ENCODE measurements at regions not wholly inside any gene's neighbourhood (a gene's known extent, or its start where the extent isn't known, plus 50 kb on each side); places are given as distances from the start of the nearest gene placed in this dataset.

DNA sequence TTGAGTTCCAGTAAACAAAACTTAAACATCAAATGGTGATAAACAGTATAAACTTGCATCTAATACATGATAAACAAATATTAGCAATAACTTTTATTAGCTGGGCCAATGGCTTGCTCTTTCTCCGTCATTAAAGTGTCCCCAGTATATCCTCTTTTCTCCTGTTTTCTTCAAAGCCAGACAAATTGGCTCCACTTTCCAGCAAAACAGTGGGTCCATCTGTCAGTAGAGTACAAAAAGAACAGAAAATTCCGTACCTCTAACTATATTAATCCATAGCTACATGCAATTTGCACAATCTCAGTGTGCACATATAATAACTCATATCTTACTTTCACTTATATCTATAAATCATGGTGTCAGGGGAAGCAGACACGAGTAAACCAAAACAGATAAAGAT is 678.0 kb upstream of the SPRY2 start:
- TF ChIP-seq, protein P1, sequence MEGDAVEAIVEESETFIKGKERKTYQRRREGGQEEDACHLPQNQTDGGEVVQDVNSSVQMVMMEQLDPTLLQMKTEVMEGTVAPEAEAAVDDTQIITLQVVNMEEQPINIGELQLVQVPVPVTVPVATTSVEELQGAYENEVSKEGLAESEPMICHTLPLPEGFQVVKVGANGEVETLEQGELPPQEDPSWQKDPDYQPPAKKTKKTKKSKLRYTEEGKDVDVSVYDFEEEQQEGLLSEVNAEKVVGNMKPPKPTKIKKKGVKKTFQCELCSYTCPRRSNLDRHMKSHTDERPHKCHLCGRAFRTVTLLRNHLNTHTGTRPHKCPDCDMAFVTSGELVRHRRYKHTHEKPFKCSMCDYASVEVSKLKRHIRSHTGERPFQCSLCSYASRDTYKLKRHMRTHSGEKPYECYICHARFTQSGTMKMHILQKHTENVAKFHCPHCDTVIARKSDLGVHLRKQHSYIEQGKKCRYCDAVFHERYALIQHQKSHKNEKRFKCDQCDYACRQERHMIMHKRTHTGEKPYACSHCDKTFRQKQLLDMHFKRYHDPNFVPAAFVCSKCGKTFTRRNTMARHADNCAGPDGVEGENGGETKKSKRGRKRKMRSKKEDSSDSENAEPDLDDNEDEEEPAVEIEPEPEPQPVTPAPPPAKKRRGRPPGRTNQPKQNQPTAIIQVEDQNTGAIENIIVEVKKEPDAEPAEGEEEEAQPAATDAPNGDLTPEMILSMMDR (conservative IDR thresholded peaks at IDR 0.05; ENCODE audit: low read depth in 2 of 2) = no peak
- TF ChIP-seq ZNF114 (CRISPR knock-in tag; IDR thresholded peaks at IDR 0.05) = no peak
- TF ChIP-seq, protein P2, sequence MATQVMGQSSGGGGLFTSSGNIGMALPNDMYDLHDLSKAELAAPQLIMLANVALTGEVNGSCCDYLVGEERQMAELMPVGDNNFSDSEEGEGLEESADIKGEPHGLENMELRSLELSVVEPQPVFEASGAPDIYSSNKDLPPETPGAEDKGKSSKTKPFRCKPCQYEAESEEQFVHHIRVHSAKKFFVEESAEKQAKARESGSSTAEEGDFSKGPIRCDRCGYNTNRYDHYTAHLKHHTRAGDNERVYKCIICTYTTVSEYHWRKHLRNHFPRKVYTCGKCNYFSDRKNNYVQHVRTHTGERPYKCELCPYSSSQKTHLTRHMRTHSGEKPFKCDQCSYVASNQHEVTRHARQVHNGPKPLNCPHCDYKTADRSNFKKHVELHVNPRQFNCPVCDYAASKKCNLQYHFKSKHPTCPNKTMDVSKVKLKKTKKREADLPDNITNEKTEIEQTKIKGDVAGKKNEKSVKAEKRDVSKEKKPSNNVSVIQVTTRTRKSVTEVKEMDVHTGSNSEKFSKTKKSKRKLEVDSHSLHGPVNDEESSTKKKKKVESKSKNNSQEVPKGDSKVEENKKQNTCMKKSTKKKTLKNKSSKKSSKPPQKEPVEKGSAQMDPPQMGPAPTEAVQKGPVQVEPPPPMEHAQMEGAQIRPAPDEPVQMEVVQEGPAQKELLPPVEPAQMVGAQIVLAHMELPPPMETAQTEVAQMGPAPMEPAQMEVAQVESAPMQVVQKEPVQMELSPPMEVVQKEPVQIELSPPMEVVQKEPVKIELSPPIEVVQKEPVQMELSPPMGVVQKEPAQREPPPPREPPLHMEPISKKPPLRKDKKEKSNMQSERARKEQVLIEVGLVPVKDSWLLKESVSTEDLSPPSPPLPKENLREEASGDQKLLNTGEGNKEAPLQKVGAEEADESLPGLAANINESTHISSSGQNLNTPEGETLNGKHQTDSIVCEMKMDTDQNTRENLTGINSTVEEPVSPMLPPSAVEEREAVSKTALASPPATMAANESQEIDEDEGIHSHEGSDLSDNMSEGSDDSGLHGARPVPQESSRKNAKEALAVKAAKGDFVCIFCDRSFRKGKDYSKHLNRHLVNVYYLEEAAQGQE (IDR thresholded peaks at IDR 0.05; ENCODE audit: unreplicated experiment) = no peak
- no peak for TF ChIP-seq CREB1 (CRISPR knock-in tag; IDR thresholded peaks at IDR 0.05; ENCODE audit: low read depth)
